ENCODE measurements at regions not wholly inside any gene's neighbourhood (a gene's known extent, or its start where the extent isn't known, plus 50 kb on each side); places are given as distances from the start of the nearest gene placed in this dataset.

- Mint-ChIP-seq H3K4me3 (no peak overlapping the region), H3K27me3 (ENCODE audit: insufficient read depth, low read depth, poor library complexity) (no peaks in the 10 kb centered on the region), H3K27ac (no peak overlapping the region), H3K4me1 (no peaks in the 10 kb centered on the region), H3K9me3 (no peaks in the 10 kb centered on the region; the same call in 1 of the 3 replicates), H3K36me3 (ENCODE audit: low read depth) (no peaks in the 10 kb centered on the region)
- no peaks in the 10 kb centered on the region for H3K27me3 ChIP-seq (ENCODE audit: insufficient read depth)
- H4K20me1 ChIP-seq (replicated peaks; ENCODE audit: insufficient read depth), result no peaks in the 10 kb centered on the region
- H3K4me3 ChIP-seq, result no peak overlapping the region
- H3K79me2 ChIP-seq (replicated peaks; ENCODE audit: insufficient read depth), result no peaks in the 10 kb centered on the region
- H2AFZ ChIP-seq, result no peak overlapping the region
- no peaks in the 10 kb centered on the region for H3F3A ChIP-seq (replicated peaks; ENCODE audit: low read depth)
- ATAC-seq, result no peak
- peaks cover 10% of the 10 kb centered on the region; the same call in 1 of the 2 replicates for H3K9me2 ChIP-seq (ENCODE audit: insufficient read depth)
- H3K36me3 ChIP-seq (ENCODE audit: insufficient read depth), result no peaks in the 10 kb centered on the region
- no peak for DNase-seq (ENCODE audit: low spot score)
- no peak overlapping the region for H3K4me2 ChIP-seq
- TF ChIP-seq STAT1 (IDR thresholded peaks at IDR 0.05; ENCODE audit: unreplicated experiment) (no peak), CTCF (conservative IDR thresholded peaks at IDR 0.05; ENCODE audit: low read depth in 2 of 2) (no peak), ZNF114 (CRISPR knock-in tag; IDR thresholded peaks at IDR 0.05) (no peak), ZNF462 (CRISPR knock-in tag; IDR thresholded peaks at IDR 0.05) (no peak), CREB1 (CRISPR knock-in tag; IDR thresholded peaks at IDR 0.05; ENCODE audit: low read depth) (no peak), NANOG (IDR thresholded peaks at IDR 0.05; ENCODE audit: borderline replicate concordance) (no peak), EZH2phosphoT487 (IDR thresholded peaks at IDR 0.05; ENCODE audit: unreplicated experiment) (no peak), ETS1 (IDR thresholded peaks at IDR 0.05) (no peak), REST (IDR thresholded peaks at IDR 0.05; ENCODE audit: unreplicated experiment) (no peak)
- H3K27ac ChIP-seq (ENCODE audit: low read depth), result no peak overlapping the region
- H3K4me1 ChIP-seq (ENCODE audit: insufficient read depth), result no peaks in the 10 kb centered on the region
These were observed 191.0 kb downstream of the ESM1 start for GRCh38 chr5:54794135-54794975.

Data from GM23338 (cell line).